Tibial nerve (tissue), 4 donors: ENCODE measurements at regions not wholly inside any gene's neighbourhood (a gene's known extent, or its start where the extent isn't known, plus 50 kb on each side); places are given as distances from the start of the nearest gene placed in this dataset.

Source experiments
- DNase-seq, 2 donors: peaks; one replicate each; pipeline ENCODE4 v3.0.0-alpha.2; 2019; ENCODE audit warnings: low spot score in 2 of 2
- H3K27ac ChIP-seq, 4 donors: fragments of 200-600 bp; sonication (generic) in 3 of 4; one replicate each; pipeline ENCODE4 v1.5.1; 2017 to 2019; ENCODE audit warnings: mild to moderate bottlenecking in 1 of 4
- H3K27me3 ChIP-seq, 2 donors: fragments of 200-600 bp; sonication (generic) in 1 of 2; one replicate each; pipeline versions ENCODE4 v1.5.1 to v1.6.0; 2017 to 2019
- H3K36me3 ChIP-seq, 3 donors: fragments of 200-600 bp; sonication (generic); one replicate each; pipeline ENCODE4 v1.5.1; 2018 to 2019
- H3K4me1 ChIP-seq, 4 donors: fragments of 200-600 bp; sonication (generic) in 3 of 4; one replicate each; pipeline ENCODE4 v1.5.1; 2017 to 2019
- H3K4me3 ChIP-seq, 4 donors: fragments of 200-600 bp; sonication (generic) in 3 of 4; one replicate each; pipeline ENCODE4 v1.5.1; 2017 to 2019; ENCODE audit warnings: mild to moderate bottlenecking in 1 of 4, moderate library complexity in 1 of 4
- H3K9me3 ChIP-seq, 4 donors: fragments of 200-600 bp; sonication (generic) in 3 of 4; one replicate each; pipeline ENCODE4 v1.5.1; 2017 to 2019
- CTCF ChIP-seq, 5 experiments: fragments of 200-600 bp in 3 of 5; fragments of 450-650 bp in 2 of 5; sonication (generic) in 3 of 5; IDR thresholded peaks; one replicate each; pipeline ENCODE4 v1.5.1; 2016 to 2019; ENCODE audit warnings: antibody characterized with exemption in 5 of 5, mild to moderate bottlenecking in 3 of 5, moderate library complexity in 2 of 5
- EP300 ChIP-seq, 2 donors: sonication (generic); formaldehyde crosslinking; IDR thresholded peaks; one replicate each; pipeline ENCODE4 v1.6.1; 2017; ENCODE audit warnings: antibody characterized with exemption in 2 of 2, mild to moderate bottlenecking in 1 of 2
- POLR2A ChIP-seq, 2 donors: fragments of 450-650 bp; IDR thresholded peaks; one replicate each; pipeline ENCODE4 v1.6.1; 2017; ENCODE audit warnings: antibody characterized with exemption in 2 of 2, mild to moderate bottlenecking in 2 of 2, moderate library complexity in 2 of 2
- WGBS, 2 donors: methylation state at CpG; one replicate each; pipeline ENCODE4 v1.1.5; 2018; 5-methylcytosine and 5-hydroxymethylcytosine counted together

- Histone ChIP-seq H3K9me3 (no peaks in the 10 kb centered on the region), H3K27me3 (no peaks in the 10 kb centered on the region), H3K36me3 (no peaks in the 10 kb centered on the region), H3K4me3 (no peak overlapping the region), H3K4me1 (peaks cover 0 to 48% (median 18%) of the 10 kb centered on the region in 4 donors), H3K27ac (peak overlapping the region in 3 of 4 donors; percentile 63 to 71 (median 68))
- no peak for TF ChIP-seq POLR2A (IDR thresholded peaks at IDR 0.05)
- no peak for TF ChIP-seq CTCF (IDR thresholded peaks at IDR 0.05)
- TF ChIP-seq EP300 (IDR thresholded peaks at IDR 0.05), result peak in 1 of 2 donors; percentile 63
- WGBS, 2 donors, result 55 to 60% methylated on average over 8 of the region's 8 CpGs
- DNase-seq, result peak; percentile 68 to 72
These were observed 78.4 kb upstream of the FUT8 start for GRCh38 chr14:65333943-65334687.

GRCh38 chr14:65334765-65335410, 77.6 kb upstream of the FUT8 start:
- WGBS, 2 donors, result 60 to 69% methylated on average over 8 of the region's 8 CpGs
- H3K9me3 ChIP-seq, result no peaks in the 10 kb centered on the region
- DNase-seq, result no peak
- no peaks in the 10 kb centered on the region for H3K27me3 ChIP-seq
- H3K36me3 ChIP-seq, result no peaks in the 10 kb centered on the region
- peak overlapping the region in 3 of 4 donors; percentile 63 to 71 (median 68) for H3K27ac ChIP-seq
- TF ChIP-seq CTCF (IDR thresholded peaks at IDR 0.05) (no peak), POLR2A (IDR thresholded peaks at IDR 0.05) (no peak), EP300 (IDR thresholded peaks at IDR 0.05) (no peak)
- peaks cover 0 to 48% (median 18%) of the 10 kb centered on the region in 4 donors for H3K4me1 ChIP-seq
- no peak overlapping the region for H3K4me3 ChIP-seq

DNA sequence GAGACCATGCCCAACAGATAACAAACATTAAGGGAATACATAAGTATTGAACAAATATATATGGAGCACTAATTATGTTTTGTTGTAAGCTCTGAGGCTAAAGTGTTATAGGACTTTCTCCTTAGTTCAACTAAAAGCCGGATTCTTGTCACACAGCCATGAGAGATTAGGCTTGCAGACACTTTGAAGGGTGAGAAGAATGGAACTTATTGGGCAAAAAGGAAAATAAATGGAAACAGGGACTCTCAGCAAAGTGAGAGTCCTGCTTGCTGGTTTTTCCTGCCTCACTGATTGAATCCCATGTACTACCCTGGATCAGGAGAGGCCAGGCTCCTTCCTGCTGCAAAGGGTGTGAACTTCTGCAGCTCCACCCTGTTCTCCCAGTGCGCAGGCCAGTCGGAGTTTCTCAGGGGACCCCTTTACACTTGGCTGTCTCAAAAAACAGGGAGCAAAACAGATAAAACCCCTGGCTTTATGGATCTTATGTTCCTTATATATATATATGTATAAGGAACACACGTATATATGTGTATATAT, 77.1 kb upstream of the FUT8 start:
- TF ChIP-seq CTCF (IDR thresholded peaks at IDR 0.05), result no peak
- no peak for TF ChIP-seq EP300 (IDR thresholded peaks at IDR 0.05)
- TF ChIP-seq POLR2A (IDR thresholded peaks at IDR 0.05), result no peak
- no peaks in the 10 kb centered on the region for H3K9me3 ChIP-seq
- DNase-seq, result no peak
- 85% methylated on average over 4 of the region's 4 CpGs for whole genome bisulfite sequencing, 2 donors
- peak overlapping the region in 3 of 4 donors; percentile 63 to 71 (median 68) for H3K27ac ChIP-seq
- no peak overlapping the region for H3K4me3 ChIP-seq
- peaks cover 0 to 48% (median 18%) of the 10 kb centered on the region in 4 donors for H3K4me1 ChIP-seq
- H3K27me3 ChIP-seq, result no peaks in the 10 kb centered on the region
- H3K36me3 ChIP-seq, result no peaks in the 10 kb centered on the region

GRCh38 chr14:65336191-65336591, 76.3 kb upstream of the FUT8 start:
- peak overlapping the region in 1 of 4 donors; percentile 71 for H3K27ac ChIP-seq
- H3K4me3 ChIP-seq, result no peak overlapping the region
- H3K36me3 ChIP-seq, result no peaks in the 10 kb centered on the region
- H3K4me1 ChIP-seq, result peaks cover 0 to 45% (median 18%) of the 10 kb centered on the region in 4 donors
- WGBS, 2 donors, result 57 to 72% methylated on average over 2 of the region's 2 CpGs
- no peaks in the 10 kb centered on the region for H3K27me3 ChIP-seq
- no peaks in the 10 kb centered on the region for H3K9me3 ChIP-seq
- DNase-seq, result no peak
- TF ChIP-seq EP300 (IDR thresholded peaks at IDR 0.05) (no peak), CTCF (IDR thresholded peaks at IDR 0.05) (no peak), POLR2A (IDR thresholded peaks at IDR 0.05) (no peak)

DNA sequence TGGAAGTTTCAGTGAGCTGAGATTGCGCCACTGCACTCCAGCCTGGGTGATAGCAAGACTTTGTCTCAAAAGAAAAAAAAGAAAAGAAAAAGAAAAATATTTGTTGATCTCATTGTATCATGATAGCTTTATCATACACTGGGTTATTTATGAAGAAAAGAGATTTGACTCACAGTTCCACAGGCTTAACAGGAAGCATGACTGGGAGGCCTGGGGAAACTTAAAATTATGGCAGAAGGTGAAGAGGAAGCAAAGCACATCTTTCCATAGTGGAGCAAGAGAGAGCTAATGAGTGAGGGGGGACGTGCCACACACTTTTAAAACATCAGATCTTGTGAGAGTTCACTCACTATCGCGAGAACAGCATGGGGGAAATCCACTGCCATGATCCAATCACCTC, 72.7 kb upstream of the FUT8 start:
- H3K4me3 ChIP-seq, result no peak overlapping the region
- no peaks in the 10 kb centered on the region for H3K36me3 ChIP-seq
- 87 to 94% methylated on average over 4 of the region's 4 CpGs for WGBS, 2 donors
- peaks cover 0 to 18% (median 10%) of the 10 kb centered on the region in 4 donors for H3K4me1 ChIP-seq
- TF ChIP-seq CTCF (IDR thresholded peaks at IDR 0.05), result no peak
- TF ChIP-seq EP300 (IDR thresholded peaks at IDR 0.05), result no peak
- TF ChIP-seq POLR2A (IDR thresholded peaks at IDR 0.05), result no peak
- no peak overlapping the region for H3K27ac ChIP-seq
- DNase-seq, result no peak
- H3K27me3 ChIP-seq, result no peaks in the 10 kb centered on the region
- no peaks in the 10 kb centered on the region for H3K9me3 ChIP-seq
